Activated B cell treated with CpG ODN at 0.5 μM for 24 hours (primary cell): ENCODE measurements at regions not wholly inside any gene's neighbourhood (a gene's known extent, or its start where the extent isn't known, plus 50 kb on each side); places are given as distances from the start of the nearest gene placed in this dataset.

Source experiments
- ATAC-seq: fragments of 200-7000 bp; cut with Tn5 transposase; one replicate; pipeline ENCODE4 v1.10.0; 2021; ENCODE audit warnings: low read depth, mild to moderate bottlenecking, moderate library complexity
- CTCF ChIA-PET: fragments of 350-600 bp; sonication (Branson Sonifier 250); formaldehyde crosslinking; loops from one replicate; lab custom pipeline; 2021; ENCODE audit warnings: antibody characterized with exemption; lab: Charles Lee
- POLR2A ChIA-PET: fragments of 350-600 bp; sonication (Branson Sonifier 250); formaldehyde crosslinking; loops from one replicate; lab custom pipeline; 2021; ENCODE audit warnings: antibody characterized with exemption; lab: Charles Lee
- DNase-seq: peaks from one replicate; pipeline ENCODE4 v3.0.0; 2022
- H3K27ac Mint-ChIP-seq: one replicate; pipeline ENCODE4 v1.8.0; 2020; ENCODE audit warnings: mixed read lengths
- H3K27me3 Mint-ChIP-seq: one replicate; pipeline ENCODE4 v1.8.0; 2021; ENCODE audit warnings: mixed read lengths
- H3K36me3 Mint-ChIP-seq: one replicate; pipeline ENCODE4 v1.8.0; 2021; ENCODE audit warnings: low read depth, mixed read lengths
- H3K4me1 Mint-ChIP-seq: one replicate; pipeline ENCODE4 v1.8.0; 2021; ENCODE audit warnings: mixed read lengths
- H3K4me3 Mint-ChIP-seq: one replicate; pipeline ENCODE4 v1.8.0; 2020; ENCODE audit warnings: mild to moderate bottlenecking, mixed read lengths
- H3K9me3 Mint-ChIP-seq: one replicate; pipeline ENCODE4 v1.8.0; 2020; ENCODE audit warnings: mixed read lengths
- intact Hi-C: fragments of 100-400 bp; cut with micrococcal nuclease; formaldehyde crosslinking; loops from one replicate; pipeline ENCODE4 v1.15.1; 2024
- TF ChIP-seq, protein P1 (sequence below): fragments of 200-600 bp; IDR thresholded peaks from one replicate; pipeline ENCODE4 v1.8.0; 2022; ENCODE audit warnings: antibody characterized with exemption, mild to moderate bottlenecking

GRCh38 chr10:59465088-59465487 lies 102.7 kb upstream of the FAM13C start:
- DNase-seq (no peak), ATAC-seq (no peak)
- no peaks in the 10 kb centered on the region for H3K9me3 Mint-ChIP-seq
- H3K27me3 Mint-ChIP-seq: peaks cover 2% of the 10 kb centered on the region
- H3K4me1 Mint-ChIP-seq: no peaks in the 10 kb centered on the region
- POLR2A ChIA-PET: no interaction called here
- intact Hi-C loops: no loop called here
- H3K4me3 Mint-ChIP-seq: no peak overlapping the region
- no peaks in the 10 kb centered on the region for H3K36me3 Mint-ChIP-seq
- no peak overlapping the region for H3K27ac Mint-ChIP-seq
- CTCF ChIA-PET: no interaction called here
- TF ChIP-seq, protein P1, sequence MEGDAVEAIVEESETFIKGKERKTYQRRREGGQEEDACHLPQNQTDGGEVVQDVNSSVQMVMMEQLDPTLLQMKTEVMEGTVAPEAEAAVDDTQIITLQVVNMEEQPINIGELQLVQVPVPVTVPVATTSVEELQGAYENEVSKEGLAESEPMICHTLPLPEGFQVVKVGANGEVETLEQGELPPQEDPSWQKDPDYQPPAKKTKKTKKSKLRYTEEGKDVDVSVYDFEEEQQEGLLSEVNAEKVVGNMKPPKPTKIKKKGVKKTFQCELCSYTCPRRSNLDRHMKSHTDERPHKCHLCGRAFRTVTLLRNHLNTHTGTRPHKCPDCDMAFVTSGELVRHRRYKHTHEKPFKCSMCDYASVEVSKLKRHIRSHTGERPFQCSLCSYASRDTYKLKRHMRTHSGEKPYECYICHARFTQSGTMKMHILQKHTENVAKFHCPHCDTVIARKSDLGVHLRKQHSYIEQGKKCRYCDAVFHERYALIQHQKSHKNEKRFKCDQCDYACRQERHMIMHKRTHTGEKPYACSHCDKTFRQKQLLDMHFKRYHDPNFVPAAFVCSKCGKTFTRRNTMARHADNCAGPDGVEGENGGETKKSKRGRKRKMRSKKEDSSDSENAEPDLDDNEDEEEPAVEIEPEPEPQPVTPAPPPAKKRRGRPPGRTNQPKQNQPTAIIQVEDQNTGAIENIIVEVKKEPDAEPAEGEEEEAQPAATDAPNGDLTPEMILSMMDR: no peak

DNA sequence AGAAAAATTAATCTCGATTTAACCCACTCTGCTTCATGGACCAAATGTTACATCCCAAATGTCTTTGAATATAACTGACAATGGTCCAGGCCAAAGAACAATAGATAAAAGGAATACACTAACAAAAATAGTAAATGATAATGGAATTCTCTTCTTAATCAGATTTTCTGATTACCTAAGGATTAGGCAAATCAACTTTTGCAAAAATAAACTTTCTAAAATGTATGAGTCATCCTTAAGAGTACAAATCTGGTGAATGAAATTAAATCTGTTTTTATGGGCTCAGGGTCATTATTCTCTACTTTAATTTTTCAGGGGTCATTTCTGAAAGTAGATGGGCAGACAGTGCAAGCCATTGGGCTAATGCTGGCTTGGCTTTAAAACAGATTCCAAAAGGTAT lies 102.1 kb upstream of the FAM13C start:
- CTCF ChIA-PET: no interaction called here
- no peaks in the 10 kb centered on the region for H3K4me1 Mint-ChIP-seq
- peaks cover 2% of the 10 kb centered on the region for H3K27me3 Mint-ChIP-seq
- POLR2A ChIA-PET: no interaction called here
- H3K36me3 Mint-ChIP-seq: no peaks in the 10 kb centered on the region
- intact Hi-C loops: no loop called here
- no peak overlapping the region for H3K4me3 Mint-ChIP-seq
- no peak overlapping the region for H3K27ac Mint-ChIP-seq
- DNase-seq (no peak), ATAC-seq (no peak)
- no peaks in the 10 kb centered on the region for H3K9me3 Mint-ChIP-seq
- TF ChIP-seq, protein P1: no peak

- intact Hi-C loops: no loop called here
- ChIA-PET POLR2A (no interaction called here), CTCF (no interaction called here)
- TF ChIP-seq, protein P1: no peak
- Mint-ChIP-seq H3K36me3 (no peaks in the 10 kb centered on the region), H3K9me3 (no peaks in the 10 kb centered on the region), H3K4me3 (no peak overlapping the region), H3K27ac (no peak overlapping the region), H3K4me1 (no peaks in the 10 kb centered on the region), H3K27me3 (peaks cover 2% of the 10 kb centered on the region)
- ATAC-seq (no peak), DNase-seq (no peak)
Measured at GRCh38 chr10:59463909-59464308, 101.6 kb upstream of the FAM13C start.

- CTCF ChIA-PET: no interaction called here
- no peak for ATAC-seq
- Mint-ChIP-seq H3K4me3 (no peak overlapping the region), H3K9me3 (no peaks in the 10 kb centered on the region), H3K36me3 (no peaks in the 10 kb centered on the region), H3K27me3 (peaks cover 2% of the 10 kb centered on the region), H3K4me1 (no peaks in the 10 kb centered on the region), H3K27ac (no peak overlapping the region)
- no peak for DNase-seq
- intact Hi-C loops: no loop called here
- TF ChIP-seq, protein P1: no peak
- POLR2A ChIA-PET: no interaction called here
Measured at GRCh38 chr10:59460601-59461000, 98.3 kb upstream of the FAM13C start.

GRCh38 chr10:59456199-59456598 lies 93.8 kb upstream of the FAM13C start:
- Mint-ChIP-seq H3K36me3 (no peaks in the 10 kb centered on the region), H3K4me1 (no peaks in the 10 kb centered on the region), H3K27me3 (no peaks in the 10 kb centered on the region), H3K4me3 (no peak overlapping the region), H3K27ac (no peak overlapping the region), H3K9me3 (no peaks in the 10 kb centered on the region)
- intact Hi-C loops: no loop called here
- TF ChIP-seq, protein P1: no peak
- ChIA-PET POLR2A (no interaction called here), CTCF (no interaction called here)
- ATAC-seq (no peak), DNase-seq (no peak)
